ENCODE measurements at regions not wholly inside any gene's neighbourhood (a gene's known extent, or its start where the extent isn't known, plus 50 kb on each side); places are given as distances from the start of the nearest gene placed in this dataset.
A peak's percentile ranks its signal among the peaks of the same experiment; 100 is the strongest.

DNA sequence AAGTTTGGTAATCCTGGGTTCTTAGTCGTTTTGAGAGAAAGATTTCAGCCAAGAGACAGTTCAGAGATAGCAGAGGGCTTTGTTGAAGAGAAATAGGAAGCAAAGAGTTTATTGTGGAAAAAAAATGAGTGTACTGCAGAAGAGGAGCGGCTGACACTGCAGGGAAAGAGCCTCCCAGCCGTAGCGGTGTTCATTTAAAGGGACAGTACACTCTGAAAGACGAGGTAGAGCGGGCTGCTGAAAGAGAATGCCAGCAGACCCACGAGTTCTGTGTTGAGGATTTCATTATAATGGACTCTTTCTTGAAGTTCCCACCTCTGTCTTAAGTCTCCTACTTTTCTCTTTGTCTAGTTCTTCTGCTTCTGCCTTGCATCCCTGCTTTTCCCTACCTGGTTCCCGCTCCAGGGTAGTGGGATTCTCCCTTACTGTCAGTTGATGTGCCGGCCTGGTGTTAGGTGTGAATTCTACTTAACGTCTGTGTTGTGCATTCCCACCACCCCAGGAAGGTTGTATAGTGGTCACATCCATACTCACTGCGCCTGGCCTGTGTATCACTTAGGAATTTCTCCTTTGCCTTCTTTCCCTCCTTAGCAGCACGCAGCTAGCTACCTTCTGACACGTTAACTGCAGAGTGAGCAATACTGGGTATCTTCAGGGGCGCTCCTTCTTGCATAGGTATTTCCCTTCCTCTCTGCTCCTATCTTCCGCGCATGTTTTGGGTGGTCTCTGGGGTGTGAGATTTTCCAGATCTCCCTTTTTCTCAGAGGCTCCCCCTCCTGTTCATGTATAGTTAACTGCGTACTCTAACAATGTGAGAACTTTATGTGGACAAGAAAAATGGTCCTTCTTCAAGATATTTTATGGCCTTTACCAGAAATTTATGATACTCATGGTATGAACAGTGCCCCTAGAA lies 164.5 kb downstream of the PTH2R start:
- Mint-ChIP-seq H3K36me3 (ENCODE audit: low read depth) (no peaks in the 10 kb centered on the region), H3K27me3 (ENCODE audit: low read depth) (peaks cover 20% of the 10 kb centered on the region), H3K9me3 (no peaks in the 10 kb centered on the region), H3K4me1 (peaks cover 4% of the 10 kb centered on the region), H3K4me3 (no peak overlapping the region), H3K27ac (ENCODE audit: unreplicated experiment) (no peak overlapping the region)
- DNase-seq (ENCODE audit: low read depth, low spot score) = no peak
- TF ChIP-seq, protein P1, sequence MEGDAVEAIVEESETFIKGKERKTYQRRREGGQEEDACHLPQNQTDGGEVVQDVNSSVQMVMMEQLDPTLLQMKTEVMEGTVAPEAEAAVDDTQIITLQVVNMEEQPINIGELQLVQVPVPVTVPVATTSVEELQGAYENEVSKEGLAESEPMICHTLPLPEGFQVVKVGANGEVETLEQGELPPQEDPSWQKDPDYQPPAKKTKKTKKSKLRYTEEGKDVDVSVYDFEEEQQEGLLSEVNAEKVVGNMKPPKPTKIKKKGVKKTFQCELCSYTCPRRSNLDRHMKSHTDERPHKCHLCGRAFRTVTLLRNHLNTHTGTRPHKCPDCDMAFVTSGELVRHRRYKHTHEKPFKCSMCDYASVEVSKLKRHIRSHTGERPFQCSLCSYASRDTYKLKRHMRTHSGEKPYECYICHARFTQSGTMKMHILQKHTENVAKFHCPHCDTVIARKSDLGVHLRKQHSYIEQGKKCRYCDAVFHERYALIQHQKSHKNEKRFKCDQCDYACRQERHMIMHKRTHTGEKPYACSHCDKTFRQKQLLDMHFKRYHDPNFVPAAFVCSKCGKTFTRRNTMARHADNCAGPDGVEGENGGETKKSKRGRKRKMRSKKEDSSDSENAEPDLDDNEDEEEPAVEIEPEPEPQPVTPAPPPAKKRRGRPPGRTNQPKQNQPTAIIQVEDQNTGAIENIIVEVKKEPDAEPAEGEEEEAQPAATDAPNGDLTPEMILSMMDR (conservative IDR thresholded peaks at IDR 0.05) = peak; percentile 28

DNA sequence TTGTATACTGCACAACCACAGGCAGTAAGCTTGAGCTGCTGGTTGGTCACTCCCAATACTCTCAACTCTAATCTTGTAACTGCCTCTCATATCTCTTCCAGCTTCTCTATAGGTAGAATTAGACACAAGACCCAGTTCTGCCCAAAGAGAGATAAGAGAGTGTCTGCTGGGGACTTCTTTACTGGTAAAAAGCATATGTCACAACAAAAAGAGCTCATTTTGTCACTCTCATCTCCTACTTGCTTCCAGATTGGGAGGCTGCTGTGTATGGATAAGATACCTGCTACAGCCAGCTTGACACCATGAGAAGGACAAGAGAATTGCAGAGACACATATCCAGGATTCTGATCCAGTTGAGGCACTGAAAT lies 165.2 kb downstream of the PTH2R start:
- no peak overlapping the region for H3K4me3 Mint-ChIP-seq
- peaks cover 3% of the 10 kb centered on the region for H3K9me3 Mint-ChIP-seq
- no peak overlapping the region for H3K27ac Mint-ChIP-seq (ENCODE audit: unreplicated experiment)
- H3K27me3 Mint-ChIP-seq (ENCODE audit: low read depth) = peaks cover 20% of the 10 kb centered on the region
- DNase-seq (ENCODE audit: low read depth, low spot score) = no peak
- TF ChIP-seq, protein P1 (conservative IDR thresholded peaks at IDR 0.05) = no peak
- H3K4me1 Mint-ChIP-seq = peaks cover 4% of the 10 kb centered on the region
- no peaks in the 10 kb centered on the region for H3K36me3 Mint-ChIP-seq (ENCODE audit: low read depth)

GRCh38 chr2:208573569-208573968 lies 167.0 kb downstream of the PTH2R start:
- Mint-ChIP-seq H3K27ac (ENCODE audit: unreplicated experiment) (no peak overlapping the region), H3K36me3 (ENCODE audit: low read depth) (no peaks in the 10 kb centered on the region), H3K4me3 (no peak overlapping the region), H3K9me3 (peaks cover 3% of the 10 kb centered on the region), H3K27me3 (ENCODE audit: low read depth) (peaks cover 20% of the 10 kb centered on the region), H3K4me1 (peaks cover 4% of the 10 kb centered on the region)
- no peak for DNase-seq (ENCODE audit: low read depth, low spot score)
- TF ChIP-seq, protein P1 (conservative IDR thresholded peaks at IDR 0.05) = no peak

DNA sequence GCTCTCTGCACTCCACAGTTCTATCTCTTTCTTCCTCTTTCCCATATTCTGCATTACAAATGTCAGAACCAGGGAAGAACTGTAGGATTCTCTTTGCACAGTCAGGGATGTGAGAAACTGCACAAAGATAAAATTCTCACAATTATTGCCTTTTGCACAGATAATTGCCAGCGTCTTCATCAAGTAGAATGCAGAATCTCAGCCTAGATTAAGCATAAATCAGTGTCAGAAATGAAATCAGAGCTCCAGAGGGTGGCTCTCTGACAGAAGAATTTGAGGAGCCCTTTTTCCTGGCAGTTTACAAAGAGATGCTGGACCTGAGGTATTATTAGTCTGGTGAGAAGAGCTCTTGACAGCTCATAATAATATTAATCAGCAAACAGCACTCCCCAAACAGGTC lies 173.1 kb downstream of the PTH2R start:
- H3K4me1 Mint-ChIP-seq = no peaks in the 10 kb centered on the region
- H3K4me3 Mint-ChIP-seq = no peak overlapping the region
- no peak overlapping the region for H3K27ac Mint-ChIP-seq (ENCODE audit: unreplicated experiment)

GRCh38 chr2:208584378-208584985 lies 177.9 kb downstream of the PTH2R start:
- Mint-ChIP-seq H3K36me3 (ENCODE audit: low read depth) (no peaks in the 10 kb centered on the region), H3K4me3 (no peak overlapping the region), H3K27ac (ENCODE audit: unreplicated experiment) (no peak overlapping the region), H3K27me3 (ENCODE audit: low read depth) (no peaks in the 10 kb centered on the region), H3K4me1 (no peaks in the 10 kb centered on the region), H3K9me3 (no peaks in the 10 kb centered on the region)
- no peak for DNase-seq (ENCODE audit: low read depth, low spot score)
- TF ChIP-seq, protein P1 (conservative IDR thresholded peaks at IDR 0.05) = no peak

More for the DNA sequence above, 173.1 kb downstream of the PTH2R start:
- no peaks in the 10 kb centered on the region for H3K27me3 Mint-ChIP-seq (ENCODE audit: low read depth)
- no peaks in the 10 kb centered on the region for H3K36me3 Mint-ChIP-seq (ENCODE audit: low read depth)
- TF ChIP-seq, protein P1 (conservative IDR thresholded peaks at IDR 0.05) = no peak
- DNase-seq (ENCODE audit: low read depth, low spot score) = no peak
- H3K9me3 Mint-ChIP-seq = peaks cover 3% of the 10 kb centered on the region

All from neural crest cell (in vitro differentiated cells).